DMS 273 (cell line): ENCODE measurements at regions not wholly inside any gene's neighbourhood (a gene's known extent, or its start where the extent isn't known, plus 50 kb on each side); places are given as distances from the start of the nearest gene placed in this dataset.

ENCODE experiments used
- DNase-seq: peaks from one replicate; lab custom pipeline; 2025; ENCODE audit not compliant: unreplicated experiment; lab: John Stamatoyannopoulos, UW

GRCh38 chr2:16117791-16118610, 177.7 kb downstream of the MYCN start:
- no peak for DNase-seq

DNA sequence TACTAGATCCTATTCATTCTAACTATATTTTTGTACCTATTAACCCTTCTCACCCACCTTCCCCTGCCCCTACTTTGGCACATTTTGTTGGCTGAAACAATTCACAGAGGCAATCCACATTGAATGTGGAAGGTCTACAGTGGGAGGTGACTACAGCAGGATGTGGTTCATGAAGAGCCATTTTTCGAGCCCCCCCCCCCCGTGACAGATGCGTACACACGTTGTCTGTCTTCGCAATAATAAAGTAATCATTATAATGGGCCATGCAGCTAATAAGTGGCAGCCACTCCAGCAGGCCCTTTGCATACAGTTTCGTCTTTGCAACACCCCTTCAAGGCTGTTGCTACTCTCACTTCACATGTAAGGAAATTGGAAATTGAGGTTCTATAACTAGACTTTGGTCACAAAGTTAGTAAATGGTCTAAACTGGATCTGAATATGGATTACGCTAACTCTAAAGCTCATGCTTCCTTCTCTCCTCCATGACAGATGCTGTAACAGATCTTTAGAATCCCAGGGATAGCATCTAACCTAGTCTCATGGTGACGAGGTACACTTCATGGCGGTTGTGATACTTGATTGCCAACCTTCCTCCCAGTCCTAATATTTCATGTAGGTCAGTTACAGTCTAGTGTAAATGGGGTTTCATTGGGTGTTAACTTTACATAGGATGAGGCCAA, 176.8 kb downstream of the MYCN start:
- no peak for DNase-seq

- DNase-seq: no peak
Observed at GRCh38 chr2:16115881-16116830, 175.8 kb downstream of the MYCN start.

DNA sequence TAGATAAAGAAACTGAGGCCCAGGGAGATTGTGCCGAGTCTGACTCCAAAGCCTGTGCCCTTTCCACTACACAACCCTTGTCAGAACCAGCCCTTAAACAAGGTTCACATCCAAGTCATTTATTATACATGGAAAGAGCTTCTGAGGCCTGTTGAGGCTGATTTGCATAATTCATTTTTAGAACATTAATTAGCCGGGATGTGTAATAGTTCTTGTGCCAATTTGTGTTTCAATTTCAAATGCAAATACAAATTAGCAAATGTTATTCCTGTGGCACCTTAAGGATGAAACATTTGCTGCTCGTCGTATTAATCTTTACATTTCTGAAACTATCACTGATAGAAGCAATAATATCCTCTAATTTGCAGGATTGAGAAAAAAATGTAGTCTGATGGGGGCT, 174.9 kb downstream of the MYCN start:
- DNase-seq: no peak

- DNase-seq: no peak
Observed at GRCh38 chr2:16114836-16115235, 174.5 kb downstream of the MYCN start.

DNA sequence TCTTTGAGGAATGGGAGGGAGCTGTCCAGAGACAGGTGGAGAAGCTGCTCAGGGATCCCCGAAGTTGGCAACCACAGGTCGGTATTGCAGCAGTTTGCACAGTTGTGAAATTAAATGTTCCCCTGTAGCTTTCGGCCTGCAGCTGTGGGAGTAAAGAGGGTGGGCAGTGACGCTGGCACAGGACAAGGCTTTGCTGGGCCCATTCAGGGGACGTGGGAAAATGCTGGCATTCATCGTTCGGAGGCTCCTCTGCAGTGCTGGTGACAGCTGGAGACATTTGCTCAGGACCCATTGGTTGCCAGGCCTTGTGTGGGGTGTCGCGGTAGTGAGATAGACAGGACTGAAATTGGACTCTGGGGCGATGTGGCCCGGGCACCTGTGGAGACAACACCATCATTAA, 173.7 kb downstream of the MYCN start:
- no peak for DNase-seq

DNA sequence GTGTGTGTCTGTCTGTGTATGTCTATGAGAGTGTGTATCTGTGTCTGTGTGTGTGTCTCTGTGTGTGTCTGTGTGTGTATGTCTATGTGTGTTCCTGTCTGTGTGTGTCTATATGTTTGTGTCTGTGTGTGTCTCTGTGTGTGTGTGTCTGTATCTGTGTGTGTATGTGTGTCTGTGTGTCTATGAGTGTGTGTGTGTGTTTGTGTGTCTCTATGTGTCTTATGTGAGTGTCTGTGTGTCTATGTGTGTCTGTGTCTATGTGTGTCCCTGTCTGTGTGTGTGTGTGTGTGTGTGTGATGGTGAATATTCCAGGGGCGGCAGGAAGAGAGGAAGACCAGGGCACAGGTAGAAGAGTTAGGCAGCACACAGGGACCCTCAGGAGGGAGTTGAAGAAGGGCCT, 173.2 kb downstream of the MYCN start:
- DNase-seq: no peak

DNA sequence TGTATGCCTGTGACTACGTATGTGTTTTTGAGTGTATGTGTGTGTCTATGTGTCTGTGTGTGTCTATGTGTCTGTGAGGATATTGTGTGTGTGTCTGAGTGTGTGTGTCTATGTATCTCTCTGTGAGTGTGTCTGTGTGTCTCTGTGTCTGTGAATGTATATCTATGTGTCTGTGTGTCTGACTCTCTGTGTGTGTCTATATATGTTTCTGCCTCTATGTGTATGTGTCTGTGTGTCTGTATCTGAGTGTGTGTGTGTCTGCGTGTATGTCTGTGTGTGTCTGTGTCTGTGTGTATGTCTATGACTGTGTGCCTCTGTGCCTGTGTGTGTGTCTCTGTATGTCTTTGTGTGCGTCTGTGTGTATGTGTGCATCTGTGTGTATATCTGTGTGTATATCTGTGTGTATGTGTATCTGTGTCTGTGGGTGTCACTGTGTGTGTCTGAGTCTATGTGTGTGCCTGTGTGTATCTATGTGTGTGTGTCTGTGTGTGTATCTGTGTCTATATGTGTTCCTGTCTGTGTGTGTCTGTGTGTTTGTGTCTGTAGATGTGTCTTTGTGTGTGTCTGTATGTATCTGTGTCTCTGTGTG, 172.7 kb downstream of the MYCN start:
- no peak for DNase-seq

DNA sequence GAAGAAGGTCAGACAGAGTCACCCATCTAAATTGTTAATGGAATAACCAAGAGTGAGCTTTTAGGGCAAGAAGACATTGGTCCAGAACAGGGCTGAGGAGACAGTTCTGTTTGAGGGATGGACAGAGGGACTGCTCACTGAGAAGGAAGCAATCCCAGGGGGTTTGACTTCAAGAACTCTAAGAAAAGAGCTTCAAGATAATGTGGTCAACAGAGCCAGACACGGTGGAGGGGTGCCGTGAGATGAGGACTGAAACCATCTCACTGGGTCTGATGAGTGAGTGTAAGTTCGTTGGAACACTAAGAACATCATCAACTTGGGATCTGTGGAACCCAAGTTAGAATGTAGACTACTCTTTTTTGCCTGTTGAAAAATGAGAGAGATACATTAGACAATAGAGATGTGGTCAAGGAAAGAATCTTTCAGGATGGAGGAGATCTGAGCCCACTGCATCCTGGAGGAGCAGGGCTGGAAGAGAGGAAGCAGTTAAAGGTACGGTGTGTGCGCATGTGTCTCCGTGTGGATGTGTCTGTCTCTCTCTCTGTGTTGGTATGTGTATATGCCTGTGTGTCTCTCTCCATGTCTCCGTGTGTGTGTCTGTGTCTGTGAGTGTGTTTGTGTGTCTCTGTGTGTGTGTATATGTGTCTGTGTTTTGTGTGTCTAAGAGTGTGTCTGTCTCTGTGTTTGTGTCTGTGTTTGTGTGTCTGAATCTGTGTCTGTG, 172.1 kb downstream of the MYCN start:
- no peak for DNase-seq

GRCh38 chr2:16111838-16112210, 171.5 kb downstream of the MYCN start:
- no peak for DNase-seq

DNA sequence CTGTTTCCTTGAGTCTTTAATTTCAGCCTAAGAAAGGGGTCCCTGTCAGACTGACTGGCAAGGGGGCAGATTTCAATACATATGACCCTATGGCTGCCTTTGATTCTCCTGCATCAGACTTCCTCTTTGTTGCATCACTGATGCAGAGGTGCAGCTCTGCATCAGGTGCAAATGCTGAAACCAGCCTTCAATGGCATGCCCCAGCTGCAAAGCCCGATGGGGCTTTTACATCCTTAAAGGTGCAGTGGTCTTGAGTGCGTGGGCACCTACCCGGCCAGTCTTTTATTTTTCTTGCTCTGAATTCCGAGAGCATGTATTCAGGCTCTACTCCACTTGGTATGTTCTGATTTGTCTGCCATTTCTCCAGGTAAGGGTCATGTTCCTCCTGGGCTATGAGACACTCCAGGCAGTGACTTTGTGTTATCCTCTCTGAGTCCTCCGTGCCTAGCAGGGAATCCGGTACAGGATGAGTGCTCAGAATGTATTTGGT, 169.5 kb downstream of the MYCN start:
- no peak for DNase-seq

- no peak for DNase-seq
Observed at GRCh38 chr2:16109368-16109820, 169.0 kb downstream of the MYCN start.

- DNase-seq: no peak
Observed at GRCh38 chr2:16107246-16107645, 166.9 kb downstream of the MYCN start.

DNA sequence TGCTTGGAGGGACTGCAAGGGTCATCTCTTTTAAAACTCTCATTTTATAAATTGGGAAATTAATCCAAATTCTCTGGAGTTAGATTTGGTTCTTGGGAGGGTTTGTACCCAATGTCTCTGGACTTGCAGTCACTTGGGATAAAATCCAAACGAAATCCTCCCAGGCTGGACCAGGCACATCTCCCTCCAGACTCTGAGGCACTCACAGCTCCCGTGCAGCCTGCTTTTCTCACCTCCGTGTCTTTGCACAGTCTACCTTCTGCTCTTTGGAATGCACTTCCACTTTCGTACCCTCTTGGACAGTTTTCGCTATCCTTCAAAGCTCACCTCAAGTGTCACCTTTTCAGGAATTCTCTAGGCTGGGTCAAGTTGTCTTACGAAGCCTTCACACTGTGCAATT, 166.3 kb downstream of the MYCN start:
- no peak for DNase-seq

DNA sequence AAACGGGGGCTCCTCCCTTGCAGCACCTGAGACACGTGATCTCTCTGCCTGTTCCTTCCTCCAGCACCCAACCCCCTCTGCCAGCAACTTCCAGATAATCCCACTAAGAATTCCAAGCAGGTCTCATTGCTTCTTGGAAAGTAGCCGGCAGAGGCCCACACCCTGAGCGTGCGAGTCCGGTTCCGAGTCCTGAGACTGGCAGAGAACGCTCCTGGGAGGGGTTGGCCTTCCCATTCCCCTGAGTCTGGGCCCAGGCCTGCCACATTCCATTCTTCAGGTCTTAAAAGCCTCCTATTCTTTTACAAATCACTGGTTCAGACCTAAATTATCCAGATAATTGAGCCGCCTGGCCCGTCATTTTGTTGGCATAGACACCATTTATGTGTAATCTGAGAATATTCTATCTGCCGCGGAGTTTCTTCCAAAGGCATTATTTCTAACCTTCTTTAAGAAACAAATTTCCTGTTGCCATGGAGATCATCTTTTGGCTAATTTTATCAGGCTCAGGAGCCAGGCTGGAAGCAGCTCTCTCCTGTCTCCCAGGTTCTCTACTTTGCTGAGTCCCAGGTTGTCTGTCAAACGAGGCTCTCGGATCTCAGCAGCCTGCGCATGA, 165.4 kb downstream of the MYCN start:
- DNase-seq: peak; percentile 15

DNA sequence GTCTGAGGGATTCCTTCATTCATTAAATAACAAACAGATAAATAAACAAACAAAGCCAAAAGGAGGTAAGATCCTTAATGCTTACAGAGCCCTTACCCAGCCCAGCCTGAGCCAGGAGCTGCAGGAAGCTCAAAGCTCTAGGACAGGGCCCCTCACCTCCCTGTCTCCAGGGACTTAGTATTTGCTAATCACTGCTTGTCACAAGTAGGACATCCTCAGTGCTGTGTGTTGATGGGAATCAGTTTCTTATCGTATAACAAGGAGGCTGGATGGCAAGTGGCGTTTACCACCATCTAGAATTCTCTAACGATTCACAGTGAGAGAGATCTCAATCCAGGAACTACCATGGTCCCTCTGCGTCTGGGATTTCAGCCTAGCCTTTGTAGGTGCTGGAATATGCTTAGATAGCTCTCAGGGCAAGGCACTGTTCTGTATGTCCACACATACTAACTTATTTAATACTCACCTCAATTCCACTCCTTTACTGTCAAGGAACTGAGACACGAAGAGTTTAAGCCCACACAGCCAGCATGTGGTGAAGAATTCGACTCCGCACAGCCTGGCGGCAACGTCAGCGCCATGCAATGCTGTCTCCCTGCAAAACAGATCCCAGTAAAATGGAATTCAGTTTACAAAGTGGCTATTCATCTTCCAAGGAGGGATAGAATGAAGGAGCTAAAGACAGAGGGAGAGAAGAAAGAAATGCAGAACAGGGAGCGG, 164.8 kb downstream of the MYCN start:
- no peak for DNase-seq

DNA sequence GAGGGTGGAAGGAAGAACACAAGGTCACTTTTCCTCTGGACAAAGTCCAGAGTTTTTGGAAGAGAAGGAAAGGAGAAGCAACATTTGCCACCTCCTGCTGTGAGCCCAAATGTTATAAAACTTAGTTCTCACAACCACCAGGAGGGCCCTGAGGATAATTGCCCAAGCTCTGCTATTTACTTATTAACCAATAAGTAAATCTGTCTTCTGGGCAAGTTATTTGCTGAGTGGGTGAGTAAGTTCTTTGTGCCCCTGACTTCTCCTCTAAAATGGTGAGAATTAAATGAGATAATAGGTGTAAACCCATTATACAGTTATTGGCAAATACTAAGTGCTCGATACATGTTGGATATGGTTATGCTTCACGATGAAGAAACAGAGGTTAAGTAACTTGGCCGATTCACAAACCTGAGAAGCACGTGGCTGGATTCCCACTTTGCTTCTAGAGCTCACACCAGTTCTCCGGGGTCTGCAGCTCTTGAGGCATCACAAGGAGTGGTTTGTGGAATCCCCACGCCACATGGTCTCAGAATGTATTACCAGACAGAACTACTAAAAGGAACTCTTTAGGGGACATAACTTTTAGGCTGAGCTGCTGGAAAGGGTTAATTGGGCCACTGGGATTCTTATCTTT, 164.1 kb downstream of the MYCN start:
- peak; percentile 56 for DNase-seq

DNA sequence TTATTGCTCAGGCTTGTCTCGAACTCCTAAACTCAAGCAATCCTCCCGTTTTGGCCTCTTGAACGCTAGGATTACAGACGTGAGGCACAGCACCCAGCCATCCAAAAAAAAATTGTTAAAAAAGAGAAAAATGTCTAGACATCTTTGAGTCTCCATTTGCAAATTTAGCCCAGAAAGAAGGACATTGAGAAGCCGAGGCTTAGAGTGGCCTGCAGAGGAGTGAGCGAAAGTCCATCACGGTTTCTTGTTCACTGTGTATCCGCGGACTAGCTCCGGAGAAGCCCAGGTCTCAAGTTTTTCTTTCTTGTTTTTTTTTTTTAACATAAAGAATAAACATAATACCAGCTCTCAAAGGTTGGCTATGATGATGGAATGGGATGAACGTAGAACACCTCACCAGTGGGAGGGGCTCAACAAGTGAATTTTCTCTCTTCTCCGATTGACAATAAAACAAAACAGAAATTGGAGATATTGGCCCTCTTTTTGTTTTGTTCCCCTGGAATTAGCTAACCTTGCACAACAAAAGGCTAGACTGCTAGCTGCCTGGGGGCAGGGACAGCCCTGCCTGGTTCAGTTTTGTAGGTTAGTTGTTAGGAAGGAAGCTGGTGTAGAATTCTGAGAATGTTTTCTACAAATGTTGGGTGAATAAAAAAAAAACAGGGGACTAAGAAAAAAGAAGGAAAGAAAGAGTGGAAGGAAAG, 163.4 kb downstream of the MYCN start:
- DNase-seq: no peak
